ENCODE measurements at regions not wholly inside any gene's neighbourhood (a gene's known extent, or its start where the extent isn't known, plus 50 kb on each side); places are given as distances from the start of the nearest gene placed in this dataset.
"Not testable (repeated sequence)": the region's sequence is repeated elsewhere in the genome, so short reads cannot be mapped to it uniquely, and the experiment has no call there.

- 92% methylated on average over 2 of the region's 3 CpGs for WGBS (ENCODE audit: insufficient coverage)
- Histone ChIP-seq H3K9me3 (ENCODE audit: control extremely low read depth in 1 of 5, control insufficient read depth in 4 of 5, insufficient read depth in 2 of 5, low read depth in 1 of 5, low read length in 4 of 5) (no peaks in the 10 kb centered on the region), H3K4me1 (ENCODE audit: control extremely low read depth in 1 of 4, control insufficient read depth in 4 of 4, insufficient read depth in 4 of 4, low read length in 3 of 4) (no peaks in the 10 kb centered on the region), H3K27me3 (replicated peaks in 2 of 5; ENCODE audit: control insufficient read depth in 4 of 5, insufficient read depth in 5 of 5, low read length in 4 of 5) (no peaks in the 10 kb centered on the region), H3K4me3 (ENCODE audit: control insufficient read depth in 1 of 7, extremely low read depth in 1 of 7, insufficient read depth in 4 of 7, low read depth in 2 of 7, low read length in 6 of 7) (no peak overlapping the region), H3K36me3 (ENCODE audit: control insufficient read depth in 4 of 4, insufficient read depth in 4 of 4, low read length in 3 of 4) (no peaks in the 10 kb centered on the region), H3K27ac (ENCODE audit: insufficient read depth in 1 of 2, low read depth in 1 of 2, low read length in 2 of 2, poor library complexity in 1 of 2, severe bottlenecking in 2 of 2) (no peak overlapping the region)
- DNase-seq: no peak
- ChIA-PET CTCF (no interaction called here), POLR2A (no interaction called here)
Measured at GRCh38 chr7:119886007-119886406, 387.0 kb upstream of the KCND2 start.

DNA sequence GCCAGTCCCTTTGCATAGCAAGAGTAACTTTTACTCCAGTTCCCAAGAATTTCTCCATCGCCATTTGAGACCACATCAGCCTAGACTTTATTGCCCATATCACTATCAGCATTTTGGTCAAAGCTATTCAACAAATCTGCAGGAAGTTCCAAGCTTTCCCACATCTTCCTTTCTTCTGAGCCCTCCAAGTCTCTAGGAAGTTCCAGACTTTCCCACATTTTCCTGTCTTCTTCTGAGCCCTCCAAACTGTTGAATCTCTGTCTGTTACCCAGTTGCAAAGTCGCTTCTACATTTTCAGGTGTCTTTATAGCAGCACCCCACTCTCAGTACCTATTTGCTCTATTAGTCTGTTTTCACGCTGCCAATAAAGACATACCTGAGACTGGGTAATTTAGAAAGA, 386.4 kb upstream of the KCND2 start:
- POLR2A ChIA-PET; H3K36me3 ChIP-seq (ENCODE audit: control insufficient read depth in 4 of 4, insufficient read depth in 4 of 4, low read length in 3 of 4); H3K9me3 ChIP-seq (ENCODE audit: control extremely low read depth in 1 of 5, control insufficient read depth in 4 of 5, insufficient read depth in 2 of 5, low read depth in 1 of 5, low read length in 4 of 5); H3K4me3 ChIP-seq (ENCODE audit: control insufficient read depth in 1 of 7, extremely low read depth in 1 of 7, insufficient read depth in 4 of 7, low read depth in 2 of 7, low read length in 6 of 7); H3K27me3 ChIP-seq (replicated peaks in 2 of 5; ENCODE audit: control insufficient read depth in 4 of 5, insufficient read depth in 5 of 5, low read length in 4 of 5); DNase-seq; CTCF ChIA-PET; H3K27ac ChIP-seq (ENCODE audit: insufficient read depth in 1 of 2, low read depth in 1 of 2, low read length in 2 of 2, poor library complexity in 1 of 2, severe bottlenecking in 2 of 2); H3K4me1 ChIP-seq (ENCODE audit: control extremely low read depth in 1 of 4, control insufficient read depth in 4 of 4, insufficient read depth in 4 of 4, low read length in 3 of 4): not testable (repeated sequence)
- WGBS (ENCODE audit: insufficient coverage): 100% methylated on average over 1 of the region's 3 CpGs

DNA sequence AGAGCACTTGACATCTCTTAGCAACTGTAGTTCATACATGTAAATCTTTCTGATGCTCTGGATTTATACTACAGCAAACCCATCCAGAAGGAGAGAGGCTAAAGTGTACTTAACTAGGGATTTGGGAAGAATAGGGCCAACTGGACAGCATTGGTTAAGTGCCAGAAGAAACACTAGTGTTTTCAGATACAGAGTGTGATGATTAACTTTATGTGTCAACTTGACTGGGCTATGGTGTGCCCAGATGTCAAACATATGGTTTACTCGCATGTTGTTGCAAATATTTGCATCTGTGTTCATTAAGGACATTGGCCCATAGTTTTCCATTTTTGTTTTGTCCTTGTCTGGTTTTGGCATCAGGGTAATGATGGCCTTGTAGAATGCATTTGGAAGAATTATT, 384.7 kb upstream of the KCND2 start:
- no peaks in the 10 kb centered on the region for H3K4me1 ChIP-seq (ENCODE audit: control extremely low read depth in 1 of 4, control insufficient read depth in 4 of 4, insufficient read depth in 4 of 4, low read length in 3 of 4)
- 88% methylated on average over 1 of the region's 1 CpG for WGBS (ENCODE audit: insufficient coverage)
- CTCF ChIA-PET: no interaction called here
- no peak overlapping the region for H3K27ac ChIP-seq (ENCODE audit: insufficient read depth in 1 of 2, low read depth in 1 of 2, low read length in 2 of 2, poor library complexity in 1 of 2, severe bottlenecking in 2 of 2)
- H3K9me3 ChIP-seq (ENCODE audit: control extremely low read depth in 1 of 5, control insufficient read depth in 4 of 5, insufficient read depth in 2 of 5, low read depth in 1 of 5, low read length in 4 of 5): no peaks in the 10 kb centered on the region
- DNase-seq: no peak
- H3K27me3 ChIP-seq (replicated peaks in 2 of 5; ENCODE audit: control insufficient read depth in 4 of 5, insufficient read depth in 5 of 5, low read length in 4 of 5): no peaks in the 10 kb centered on the region
- no peaks in the 10 kb centered on the region for H3K36me3 ChIP-seq (ENCODE audit: control insufficient read depth in 4 of 4, insufficient read depth in 4 of 4, low read length in 3 of 4)
- no peak overlapping the region for H3K4me3 ChIP-seq (ENCODE audit: control insufficient read depth in 1 of 7, extremely low read depth in 1 of 7, insufficient read depth in 4 of 7, low read depth in 2 of 7, low read length in 6 of 7)
- POLR2A ChIA-PET: no interaction called here

DNA sequence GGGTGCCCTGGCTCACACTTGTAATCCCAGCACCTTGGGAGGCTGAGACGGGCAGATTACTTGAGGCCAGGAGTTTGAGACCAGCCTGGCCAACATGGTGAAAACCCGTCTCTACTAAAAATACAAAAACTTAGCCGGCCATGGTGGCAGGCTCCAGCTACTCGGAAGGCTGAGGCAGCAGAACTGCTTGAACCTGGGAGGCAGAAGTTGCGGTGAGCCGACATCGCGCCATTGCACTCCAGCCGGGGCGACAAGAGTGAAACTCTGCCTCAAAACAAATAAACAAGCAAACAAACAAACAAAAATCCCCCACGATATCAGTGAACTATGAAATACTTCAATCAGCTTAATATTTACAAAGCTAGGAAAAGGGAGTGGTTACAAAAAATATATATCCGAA, 382.3 kb upstream of the KCND2 start:
- no peak overlapping the region for H3K27ac ChIP-seq (ENCODE audit: insufficient read depth in 1 of 2, low read depth in 1 of 2, low read length in 2 of 2, poor library complexity in 1 of 2, severe bottlenecking in 2 of 2)
- no peaks in the 10 kb centered on the region for H3K4me1 ChIP-seq (ENCODE audit: control extremely low read depth in 1 of 4, control insufficient read depth in 4 of 4, insufficient read depth in 4 of 4, low read length in 3 of 4)
- no peak for DNase-seq
- H3K4me3 ChIP-seq (ENCODE audit: control insufficient read depth in 1 of 7, extremely low read depth in 1 of 7, insufficient read depth in 4 of 7, low read depth in 2 of 7, low read length in 6 of 7): no peak overlapping the region
- CTCF ChIA-PET: no interaction called here
- no peaks in the 10 kb centered on the region for H3K9me3 ChIP-seq (ENCODE audit: control extremely low read depth in 1 of 5, control insufficient read depth in 4 of 5, insufficient read depth in 2 of 5, low read depth in 1 of 5, low read length in 4 of 5)
- 100% methylated on average over 5 of the region's 12 CpGs for WGBS (ENCODE audit: insufficient coverage)
- POLR2A ChIA-PET: no interaction called here
- H3K36me3 ChIP-seq (ENCODE audit: control insufficient read depth in 4 of 4, insufficient read depth in 4 of 4, low read length in 3 of 4): no peaks in the 10 kb centered on the region
- no peaks in the 10 kb centered on the region for H3K27me3 ChIP-seq (replicated peaks in 2 of 5; ENCODE audit: control insufficient read depth in 4 of 5, insufficient read depth in 5 of 5, low read length in 4 of 5)

GRCh38 chr7:119895320-119895719, 377.7 kb upstream of the KCND2 start:
- POLR2A ChIA-PET: no interaction called here

DNA sequence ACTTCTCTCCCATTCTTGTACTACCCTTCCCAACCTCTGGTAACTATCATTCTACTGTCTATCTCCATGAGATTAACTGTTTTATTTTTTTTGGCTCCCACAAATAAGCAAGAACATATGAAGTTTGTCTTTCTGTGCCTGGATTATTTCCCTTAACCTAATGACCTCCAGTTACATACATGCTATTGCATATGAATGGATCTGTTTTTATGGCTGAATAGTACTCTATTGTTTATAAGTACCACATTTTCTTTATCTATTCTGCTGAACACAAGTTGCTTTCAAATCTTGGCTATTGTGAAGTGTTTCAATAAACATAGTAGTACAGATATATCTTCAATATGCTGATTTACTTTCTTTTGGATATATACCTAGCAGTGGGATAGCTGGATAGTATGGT, 376.6 kb upstream of the KCND2 start:
- Histone ChIP-seq H3K27me3 (replicated peaks in 2 of 5; ENCODE audit: control insufficient read depth in 4 of 5, insufficient read depth in 5 of 5, low read length in 4 of 5) (no peaks in the 10 kb centered on the region), H3K4me3 (ENCODE audit: control insufficient read depth in 1 of 7, extremely low read depth in 1 of 7, insufficient read depth in 4 of 7, low read depth in 2 of 7, low read length in 6 of 7) (no peak overlapping the region), H3K36me3 (ENCODE audit: control insufficient read depth in 4 of 4, insufficient read depth in 4 of 4, low read length in 3 of 4) (no peaks in the 10 kb centered on the region), H3K9me3 (ENCODE audit: control extremely low read depth in 1 of 5, control insufficient read depth in 4 of 5, insufficient read depth in 2 of 5, low read depth in 1 of 5, low read length in 4 of 5) (no peaks in the 10 kb centered on the region), H3K4me1 (ENCODE audit: control extremely low read depth in 1 of 4, control insufficient read depth in 4 of 4, insufficient read depth in 4 of 4, low read length in 3 of 4) (no peaks in the 10 kb centered on the region), H3K27ac (ENCODE audit: insufficient read depth in 1 of 2, low read depth in 1 of 2, low read length in 2 of 2, poor library complexity in 1 of 2, severe bottlenecking in 2 of 2) (no peak overlapping the region)
- ChIA-PET CTCF (interaction anchor here (0.9 kb wide), 1 partner anchor 15 kb away, joined by 3 read pairs; no protein-coding TSS in a partner anchor), POLR2A (no interaction called here)
- DNase-seq: no peak

More at GRCh38 chr7:119895320-119895719, 377.7 kb upstream of the KCND2 start:
- no peak for DNase-seq
- Histone ChIP-seq H3K36me3 (ENCODE audit: control insufficient read depth in 4 of 4, insufficient read depth in 4 of 4, low read length in 3 of 4) (no peaks in the 10 kb centered on the region), H3K9me3 (ENCODE audit: control extremely low read depth in 1 of 5, control insufficient read depth in 4 of 5, insufficient read depth in 2 of 5, low read depth in 1 of 5, low read length in 4 of 5) (no peaks in the 10 kb centered on the region), H3K27me3 (replicated peaks in 2 of 5; ENCODE audit: control insufficient read depth in 4 of 5, insufficient read depth in 5 of 5, low read length in 4 of 5) (no peaks in the 10 kb centered on the region), H3K4me1 (ENCODE audit: control extremely low read depth in 1 of 4, control insufficient read depth in 4 of 4, insufficient read depth in 4 of 4, low read length in 3 of 4) (no peaks in the 10 kb centered on the region), H3K4me3 (ENCODE audit: control insufficient read depth in 1 of 7, extremely low read depth in 1 of 7, insufficient read depth in 4 of 7, low read depth in 2 of 7, low read length in 6 of 7) (no peak overlapping the region), H3K27ac (ENCODE audit: insufficient read depth in 1 of 2, low read depth in 1 of 2, low read length in 2 of 2, poor library complexity in 1 of 2, severe bottlenecking in 2 of 2) (no peak overlapping the region)
- CTCF ChIA-PET: no interaction called here
- no CpG with 5 or more reads among the region's 1 CpG for WGBS (ENCODE audit: insufficient coverage)

- Histone ChIP-seq H3K4me3 (ENCODE audit: control insufficient read depth in 1 of 7, extremely low read depth in 1 of 7, insufficient read depth in 4 of 7, low read depth in 2 of 7, low read length in 6 of 7) (no peak overlapping the region), H3K27ac (ENCODE audit: insufficient read depth in 1 of 2, low read depth in 1 of 2, low read length in 2 of 2, poor library complexity in 1 of 2, severe bottlenecking in 2 of 2) (no peak overlapping the region), H3K27me3 (replicated peaks in 2 of 5; ENCODE audit: control insufficient read depth in 4 of 5, insufficient read depth in 5 of 5, low read length in 4 of 5) (no peaks in the 10 kb centered on the region), H3K4me1 (ENCODE audit: control extremely low read depth in 1 of 4, control insufficient read depth in 4 of 4, insufficient read depth in 4 of 4, low read length in 3 of 4) (no peaks in the 10 kb centered on the region), H3K9me3 (ENCODE audit: control extremely low read depth in 1 of 5, control insufficient read depth in 4 of 5, insufficient read depth in 2 of 5, low read depth in 1 of 5, low read length in 4 of 5) (no peaks in the 10 kb centered on the region), H3K36me3 (ENCODE audit: control insufficient read depth in 4 of 4, insufficient read depth in 4 of 4, low read length in 3 of 4) (no peaks in the 10 kb centered on the region)
- DNase-seq: no peak
- CTCF ChIA-PET: no interaction called here
- POLR2A ChIA-PET: no interaction called here
- 92% methylated on average over 5 of the region's 5 CpGs for WGBS (ENCODE audit: insufficient coverage)
Measured at GRCh38 chr7:119900996-119901672, 371.8 kb upstream of the KCND2 start.
